ENCODE measurements at regions not wholly inside any gene's neighbourhood (a gene's known extent, or its start where the extent isn't known, plus 50 kb on each side); places are given as distances from the start of the nearest gene placed in this dataset.

GRCh38 chr7:112594397-112594796 lies 113.6 kb downstream of the LSMEM1 start:
- DNase-seq (ENCODE audit: low spot score) = no peak

- no peak for DNase-seq (ENCODE audit: low spot score)
These were observed 115.5 kb downstream of the LSMEM1 start for GRCh38 chr7:112596260-112596659.

DNA sequence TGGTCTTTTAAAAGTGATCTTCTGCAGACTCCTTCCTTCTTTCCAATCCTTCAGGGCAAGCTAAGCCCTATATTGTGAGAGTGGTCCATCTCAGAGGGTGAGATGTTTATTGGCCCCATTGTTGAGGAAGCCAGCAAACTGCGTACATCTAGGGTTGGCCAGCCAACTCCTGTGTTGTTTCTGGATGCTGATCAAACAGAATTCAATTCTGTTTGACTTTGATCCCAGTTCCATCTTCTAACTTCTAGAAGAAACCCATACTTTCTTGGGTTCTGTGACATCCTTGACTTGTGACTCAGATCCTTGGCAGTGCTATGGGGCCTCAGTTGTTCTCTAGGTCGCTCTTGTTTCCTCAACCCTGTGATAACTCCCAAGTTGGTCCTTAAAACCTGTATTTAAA lies 116.2 kb downstream of the LSMEM1 start:
- DNase-seq (ENCODE audit: low spot score) = no peak

GRCh38 chr7:112603673-112604072 lies 122.9 kb downstream of the LSMEM1 start:
- no peak for DNase-seq (ENCODE audit: low spot score)

DNA sequence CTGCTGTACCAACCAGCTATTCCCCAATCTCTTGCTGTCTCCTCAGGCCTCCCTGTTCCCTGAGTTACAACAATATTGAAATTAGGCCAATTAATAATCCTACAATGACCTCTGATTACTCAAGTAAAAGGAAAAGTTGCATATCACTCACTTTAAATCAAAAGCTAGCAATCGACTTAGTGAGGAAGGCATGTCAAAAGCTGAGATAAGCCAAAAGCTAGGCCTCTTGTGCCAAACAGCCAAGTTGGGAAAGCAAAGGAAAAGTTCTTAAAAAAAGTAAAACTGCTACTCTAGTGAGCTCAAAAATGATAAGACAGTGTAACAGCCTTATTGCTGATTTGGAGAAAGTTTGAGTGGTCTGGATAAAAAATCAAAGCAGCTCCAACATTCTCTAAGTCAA lies 129.8 kb downstream of the LSMEM1 start:
- DNase-seq (ENCODE audit: low spot score) = no peak

- DNase-seq (ENCODE audit: low spot score) = no peak
These were observed 134.9 kb downstream of the LSMEM1 start for GRCh38 chr7:112615701-112616100.

DNA sequence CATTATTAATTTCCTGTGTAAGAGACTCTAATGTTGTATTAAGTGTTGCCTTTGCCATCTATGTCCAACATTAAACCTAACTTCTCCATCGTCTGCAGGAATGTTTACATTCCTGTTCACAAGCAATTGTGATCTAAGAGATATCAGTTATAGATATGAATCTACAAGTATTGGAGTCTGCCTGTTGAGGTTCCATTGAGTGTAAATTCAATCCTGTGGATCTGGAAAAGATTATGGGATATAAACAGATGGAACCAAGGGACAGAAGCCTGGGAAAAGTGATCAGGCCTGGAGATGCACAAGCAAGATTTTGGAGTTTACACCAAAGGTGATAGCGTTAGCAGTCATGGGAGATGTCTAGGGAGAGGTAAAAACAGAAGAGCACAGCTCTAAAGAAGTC lies 135.5 kb downstream of the LSMEM1 start:
- no peak for DNase-seq (ENCODE audit: low spot score)

DNA sequence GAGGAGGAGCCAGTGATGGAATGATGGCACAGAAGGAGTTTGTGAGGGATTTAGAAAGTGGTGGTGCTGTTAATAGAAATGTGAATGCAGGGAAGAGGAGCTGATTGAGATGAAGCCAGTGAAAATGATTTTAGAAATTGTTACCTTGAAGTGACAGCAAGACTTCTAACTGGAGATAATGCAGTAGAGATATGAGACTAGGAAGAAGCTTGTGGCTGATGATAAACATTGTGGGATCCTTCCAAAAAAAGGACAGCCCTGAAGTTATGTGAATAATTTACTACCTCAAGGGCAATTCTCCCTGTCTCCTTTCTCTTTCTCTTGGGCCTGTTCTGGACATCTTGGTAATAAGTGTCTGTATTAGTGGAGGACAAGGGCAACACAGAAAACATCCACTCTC lies 138.6 kb downstream of the LSMEM1 start:
- DNase-seq (ENCODE audit: low spot score) = no peak

GRCh38 chr7:112622159-112622715 lies 141.4 kb downstream of the LSMEM1 start:
- no peak for DNase-seq (ENCODE audit: low spot score)

DNA sequence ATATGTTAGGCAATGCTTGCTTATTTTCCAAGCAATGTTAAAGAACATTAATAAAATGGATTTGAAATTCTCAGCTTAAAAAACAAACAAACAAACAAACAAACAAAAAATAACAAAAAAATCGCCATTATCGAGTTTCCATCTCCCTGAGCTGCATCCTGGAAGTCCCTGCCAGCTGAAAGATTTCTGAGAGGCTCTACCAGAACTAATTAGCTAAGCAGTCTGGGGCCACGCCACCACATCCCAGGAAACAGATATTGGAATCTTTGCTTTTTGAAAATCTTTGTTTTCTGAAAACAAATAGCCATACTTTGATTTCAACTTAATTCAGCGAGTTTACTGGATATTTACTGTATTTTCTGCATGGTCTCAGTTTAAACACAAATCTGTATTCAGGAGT lies 143.6 kb downstream of the LSMEM1 start:
- no peak for DNase-seq (ENCODE audit: low spot score)

- no peak for DNase-seq (ENCODE audit: low spot score)
These were observed 149.8 kb downstream of the LSMEM1 start for GRCh38 chr7:112630565-112630964.

GRCh38 chr7:112634107-112634506 lies 153.3 kb downstream of the LSMEM1 start:
- no peak for DNase-seq (ENCODE audit: low spot score)

DNA sequence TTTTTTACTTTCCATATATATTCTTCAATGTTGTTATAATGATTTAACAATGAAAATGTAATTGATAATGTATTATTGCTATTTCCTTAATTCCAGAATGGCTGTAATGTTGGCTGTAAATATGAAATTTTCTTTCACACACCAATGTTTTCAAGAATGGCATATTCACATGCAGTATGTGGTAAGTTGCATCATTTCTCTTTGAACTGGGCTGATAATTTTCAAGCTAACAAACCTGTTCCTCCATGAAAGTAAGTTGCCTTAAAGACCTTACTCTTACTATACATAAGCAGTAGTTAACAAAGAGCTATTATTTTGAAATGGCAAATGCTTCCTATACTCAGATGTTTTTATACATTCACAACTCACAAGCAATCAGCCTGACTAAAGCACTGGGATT lies 154.5 kb downstream of the TMEM168 start:
- DNase-seq (ENCODE audit: low spot score) = no peak

GRCh38 chr7:112638675-112639400 lies 151.4 kb downstream of the TMEM168 start:
- no peak for DNase-seq (ENCODE audit: low spot score)

GRCh38 chr7:112640685-112641084 lies 149.5 kb downstream of the TMEM168 start:
- no peak for DNase-seq (ENCODE audit: low spot score)

- DNase-seq (ENCODE audit: low spot score) = no peak
These were observed 143.4 kb downstream of the TMEM168 start for GRCh38 chr7:112646783-112647182.

DNA sequence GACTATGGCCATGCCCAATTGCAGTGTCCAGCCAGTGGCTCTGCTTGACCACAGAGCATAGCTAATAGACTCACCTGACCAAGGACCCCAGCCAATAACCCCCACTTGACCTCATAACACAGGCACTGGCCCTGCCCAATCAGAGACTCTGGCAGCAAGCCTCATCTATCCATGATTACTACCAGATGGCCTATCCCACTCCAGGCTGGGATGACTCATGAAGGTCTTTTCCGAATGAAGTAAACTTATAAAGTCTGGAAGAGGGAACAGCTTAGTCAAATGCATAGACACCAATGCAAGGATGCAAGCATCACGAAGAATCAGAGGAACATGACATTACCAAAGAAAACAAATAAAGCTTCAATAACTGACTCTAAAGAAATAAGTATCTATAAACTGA lies 141.4 kb downstream of the TMEM168 start:
- DNase-seq (ENCODE audit: low spot score) = no peak

GRCh38 chr7:112649560-112649959 lies 140.6 kb downstream of the TMEM168 start:
- DNase-seq (ENCODE audit: low spot score) = no peak

GRCh38 chr7:112654322-112655216 lies 135.6 kb downstream of the TMEM168 start:
- DNase-seq (ENCODE audit: low spot score) = no peak

GRCh38 chr7:112665709-112666108 lies 124.5 kb downstream of the TMEM168 start:
- DNase-seq (ENCODE audit: low spot score) = no peak

DNA sequence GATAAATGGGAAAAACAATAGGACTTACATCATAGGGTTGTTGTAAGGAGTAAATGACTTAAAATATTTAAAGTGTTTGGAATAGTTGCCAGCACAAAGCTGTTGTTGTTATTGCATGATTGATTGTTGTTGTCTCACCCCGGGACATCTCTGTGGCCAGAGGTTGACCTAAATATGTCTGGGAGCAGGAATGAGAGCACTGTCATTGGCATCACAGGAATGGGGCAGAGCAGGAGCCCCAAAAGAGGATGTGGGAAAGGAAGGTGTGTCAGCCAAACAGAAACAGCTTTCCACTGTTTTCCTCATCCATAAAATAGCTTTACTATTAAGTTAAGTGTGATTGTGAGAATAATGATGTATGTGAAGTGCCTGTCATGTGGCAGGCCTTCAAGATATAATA lies 121.6 kb downstream of the TMEM168 start:
- no peak for DNase-seq (ENCODE audit: low spot score)

DNA sequence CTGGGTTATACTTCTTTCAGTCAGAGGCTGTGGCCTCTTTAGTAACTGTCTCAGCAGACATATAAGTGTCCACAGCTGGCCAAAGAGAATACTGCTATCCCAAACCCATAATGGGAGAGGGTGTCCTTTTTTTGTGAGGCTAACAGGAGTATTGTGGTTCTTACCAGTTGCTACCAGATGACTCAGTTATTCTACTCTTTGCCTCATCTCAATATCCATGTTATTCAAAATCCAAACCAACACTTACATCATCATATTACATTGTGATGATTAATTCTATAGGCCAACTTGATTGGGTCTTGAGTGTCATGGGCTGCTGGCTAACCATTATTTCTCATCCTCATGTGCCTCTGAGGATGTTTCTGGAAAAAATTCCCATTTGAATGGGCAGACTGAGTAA lies 120.9 kb downstream of the TMEM168 start:
- DNase-seq (ENCODE audit: low spot score) = no peak

GRCh38 chr7:112670193-112670592 lies 120.0 kb downstream of the TMEM168 start:
- DNase-seq (ENCODE audit: low spot score) = no peak

Data from activated CD4-positive, alpha-beta T cell treated with anti-CD3 and anti-CD28 coated beads, Interleukin-2, Interleukin-4, amounts not matched to agents 100 ng/mL and 50 ng/mL, durations not matched to agents 16 hours and 8 hours (primary cell).